NB4 (cell line): ENCODE measurements at regions not wholly inside any gene's neighbourhood (a gene's known extent, or its start where the extent isn't known, plus 50 kb on each side); places are given as distances from the start of the nearest gene placed in this dataset.

Source experiments
- CTCF ChIP-seq: IDR thresholded peaks from one replicate; pipeline ENCODE4 v1.5.1; 2012; ENCODE audit warnings: low read depth, low read length
- POLR2A ChIP-seq: IDR thresholded peaks from 2 replicates; pipeline ENCODE4 v1.6.1; 2011; ENCODE audit warnings: mild to moderate bottlenecking; ENCODE audit not compliant: insufficient read length; ENCODE audit errors: extremely low read depth

- TF ChIP-seq CTCF (no peak), POLR2A (no peak)
Measured at GRCh38 chr3:166461626-166462025, 624.4 kb upstream of the BCHE start.
